DMS79 (cell line): ENCODE measurements at regions not wholly inside any gene's neighbourhood (a gene's known extent, or its start where the extent isn't known, plus 50 kb on each side); places are given as distances from the start of the nearest gene placed in this dataset.

Source experiments
- DNase-seq: peaks from one replicate; lab custom pipeline; 2025; lab: John Stamatoyannopoulos, UW

DNA sequence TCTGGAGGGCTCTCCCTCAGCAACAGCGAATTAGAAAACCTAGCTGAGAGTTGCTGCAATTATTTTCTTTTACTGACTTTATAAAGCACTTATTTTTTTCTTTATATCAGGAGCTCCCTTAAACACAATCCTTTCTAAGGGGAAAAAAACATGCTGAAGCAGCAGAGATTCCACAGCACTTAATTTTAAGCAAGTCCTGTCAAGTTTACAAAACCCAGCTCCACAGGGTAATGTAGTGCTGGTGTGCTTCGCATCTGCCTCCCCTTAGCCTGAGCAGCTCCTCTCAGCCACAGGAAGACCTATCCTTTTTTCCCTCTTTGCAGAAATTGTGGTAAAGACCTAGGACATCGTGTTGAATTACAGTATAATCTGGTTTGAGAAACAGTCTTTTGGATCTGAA is 208.1 kb upstream of the SYNDIG1 start:
- DNase-seq, result no peak

DNA sequence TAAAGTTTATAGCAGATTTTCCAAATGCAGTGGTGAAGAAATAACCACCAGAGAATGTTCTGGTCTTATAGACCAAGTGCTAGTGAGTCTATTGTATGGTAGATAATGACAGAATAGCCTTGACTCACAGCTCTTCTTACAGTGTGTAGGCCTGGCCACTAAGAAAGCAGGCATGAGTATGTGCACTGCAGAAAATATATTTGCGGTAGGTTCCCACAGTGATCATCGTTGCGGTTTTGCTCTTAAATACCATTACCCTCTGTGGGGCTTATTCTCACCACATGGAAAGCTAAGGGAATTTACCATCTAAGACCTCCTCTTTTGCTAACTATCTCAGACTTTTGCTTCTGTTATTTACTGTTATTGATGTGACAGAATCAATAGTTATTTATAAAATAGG is 212.3 kb upstream of the SYNDIG1 start:
- no peak for DNase-seq

DNA sequence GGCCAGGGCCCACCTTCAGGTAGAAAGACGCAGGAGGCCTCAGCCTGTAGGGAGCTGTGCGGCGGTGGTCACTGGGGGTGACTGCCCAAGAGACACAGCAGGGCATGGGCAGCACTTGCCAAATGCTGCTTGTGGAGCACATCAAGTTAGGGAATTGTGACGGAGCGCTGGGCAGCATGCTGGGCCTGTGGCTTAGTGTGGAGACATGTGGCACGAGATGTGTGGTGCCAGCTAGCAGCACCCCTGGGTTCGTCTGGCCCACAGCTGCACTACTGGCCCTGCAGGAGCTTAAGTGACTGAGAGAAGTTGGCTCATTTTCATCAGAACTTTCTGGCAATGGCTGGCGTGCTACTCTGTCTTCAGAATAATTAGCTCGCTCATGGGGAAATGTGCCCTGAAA is 213.1 kb upstream of the SYNDIG1 start:
- no peak for DNase-seq

DNA sequence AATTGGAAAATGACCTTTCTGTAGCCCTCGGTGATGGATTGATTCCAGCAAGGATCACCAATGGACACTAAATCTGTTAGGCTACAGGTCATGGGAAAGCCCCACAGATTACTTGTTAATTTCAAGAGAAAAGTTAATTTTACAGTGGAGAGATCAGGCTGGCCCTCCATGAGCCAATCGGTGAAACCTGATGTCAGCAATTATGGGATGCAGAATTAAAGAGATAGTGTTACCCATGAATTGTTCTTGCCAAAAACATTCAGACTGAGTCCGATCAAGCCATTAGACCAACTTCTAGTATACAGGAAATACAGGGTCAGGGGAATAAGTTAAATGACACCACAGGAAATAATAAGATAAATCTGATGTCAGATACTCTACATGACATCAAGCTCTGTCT is 214.9 kb upstream of the SYNDIG1 start:
- no peak for DNase-seq

DNA sequence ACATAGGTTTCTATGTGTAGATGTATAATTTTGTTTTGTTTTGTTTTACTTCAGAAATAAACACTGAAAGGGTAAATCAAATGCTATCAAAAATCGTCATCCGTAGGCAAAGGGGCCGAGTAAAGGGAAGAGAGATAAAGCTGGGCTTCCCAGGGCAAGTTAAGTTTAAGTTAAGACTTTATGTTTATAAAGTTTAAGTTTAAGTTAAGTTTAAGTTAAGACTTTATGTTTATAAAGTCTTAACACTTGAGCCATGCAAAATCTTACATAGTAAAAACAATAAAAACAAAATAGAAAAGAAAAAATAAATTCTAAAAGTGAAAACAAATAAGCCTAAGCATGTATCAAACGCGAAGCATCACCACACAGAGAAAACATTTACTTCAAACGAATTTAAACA is 216.1 kb upstream of the SYNDIG1 start:
- no peak for DNase-seq

DNA sequence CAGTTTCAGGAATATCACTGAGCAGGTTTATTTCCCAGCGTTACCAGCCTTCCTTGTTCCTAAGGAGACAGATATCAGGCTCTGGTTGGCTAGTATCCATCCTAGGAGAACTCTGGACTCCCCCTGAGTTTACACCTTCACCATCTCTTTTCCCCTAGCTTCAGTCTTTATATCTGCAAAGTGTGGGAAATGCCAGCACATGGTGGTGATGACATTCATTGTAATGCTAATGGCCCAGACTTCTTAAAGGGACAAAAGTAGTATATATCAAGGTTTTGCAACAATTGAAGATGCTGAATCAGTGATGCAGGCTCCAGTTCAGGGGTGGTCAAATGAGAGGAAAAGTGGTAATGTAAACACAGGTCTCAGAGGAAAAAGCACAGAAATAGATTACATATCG is 224.3 kb upstream of the SYNDIG1 start:
- DNase-seq, result no peak

DNA sequence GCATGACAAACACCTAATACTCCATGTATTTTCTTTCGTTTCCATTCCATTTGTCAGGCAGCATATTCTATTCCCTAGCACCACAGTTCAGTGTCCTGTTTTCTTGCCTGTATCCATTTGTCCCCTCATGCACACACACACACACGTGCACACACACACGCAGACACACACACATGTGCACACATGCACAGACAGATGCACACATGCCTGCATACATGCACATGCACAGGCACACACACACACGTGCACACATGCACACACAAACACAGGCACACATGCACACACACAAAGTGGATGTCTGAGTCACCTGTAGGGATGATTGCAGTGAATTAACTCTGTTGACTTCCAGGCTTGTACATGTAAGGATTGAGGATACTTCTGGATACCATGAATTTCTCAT is 226.7 kb upstream of the SYNDIG1 start:
- no peak for DNase-seq

DNA sequence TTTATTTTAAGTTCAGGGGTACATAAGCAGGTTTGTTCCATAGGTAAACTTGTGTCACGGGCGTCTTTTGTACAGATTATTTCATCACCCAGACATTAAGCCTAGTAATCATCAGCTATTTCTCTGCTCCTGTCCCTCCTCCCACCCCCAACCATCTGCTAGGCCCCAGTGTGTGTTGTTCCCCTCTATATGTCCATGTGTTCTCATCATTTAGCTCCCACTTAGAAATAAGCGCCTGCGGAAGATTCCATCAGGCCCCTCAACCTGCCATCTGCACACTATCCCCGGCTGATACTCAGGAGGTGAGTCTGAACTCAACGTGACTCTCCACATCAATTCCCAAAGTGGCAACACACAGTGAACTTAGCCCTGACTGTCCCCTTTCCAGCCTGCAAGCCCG is 228.0 kb upstream of the SYNDIG1 start:
- no peak for DNase-seq

DNA sequence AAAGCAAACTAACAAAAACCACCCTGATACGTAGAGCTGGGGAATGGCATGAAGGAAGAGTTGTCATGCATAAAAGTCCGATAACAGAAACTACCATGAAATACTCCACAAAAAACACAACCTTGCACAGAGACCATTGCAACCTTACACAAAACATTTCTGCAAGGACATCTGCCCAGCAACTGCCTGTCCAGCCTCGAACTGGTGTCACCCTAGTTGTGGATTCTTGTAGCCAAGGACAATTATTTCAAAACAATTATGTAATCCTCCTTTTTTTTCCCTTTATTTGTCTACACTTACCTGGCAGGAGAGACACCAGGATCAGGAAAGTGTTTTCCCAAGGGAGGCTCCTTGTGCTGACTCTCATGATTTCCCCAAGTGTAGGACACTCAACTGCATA is 232.5 kb upstream of the SYNDIG1 start:
- DNase-seq, result no peak

DNA sequence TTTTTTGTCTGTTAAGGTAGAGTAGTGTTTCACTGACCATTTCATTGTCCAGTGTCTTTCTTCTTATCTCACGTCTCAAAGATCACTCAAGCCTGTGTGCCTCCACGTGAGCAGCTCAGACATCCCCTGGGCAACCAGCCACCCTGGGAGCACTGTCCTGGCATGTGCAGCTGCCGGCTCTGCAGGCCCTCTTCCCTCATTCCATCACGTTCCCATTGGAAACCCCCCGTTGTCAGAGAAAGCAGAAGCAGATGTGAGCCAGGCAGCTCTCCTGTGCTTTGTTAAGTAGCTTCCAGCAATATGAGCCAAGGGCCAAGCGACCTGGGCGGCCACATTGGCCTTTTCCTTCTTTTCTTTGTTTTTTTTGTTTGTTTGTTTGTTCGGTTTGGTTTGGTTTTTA is 233.2 kb upstream of the SYNDIG1 start:
- DNase-seq, result no peak

DNA sequence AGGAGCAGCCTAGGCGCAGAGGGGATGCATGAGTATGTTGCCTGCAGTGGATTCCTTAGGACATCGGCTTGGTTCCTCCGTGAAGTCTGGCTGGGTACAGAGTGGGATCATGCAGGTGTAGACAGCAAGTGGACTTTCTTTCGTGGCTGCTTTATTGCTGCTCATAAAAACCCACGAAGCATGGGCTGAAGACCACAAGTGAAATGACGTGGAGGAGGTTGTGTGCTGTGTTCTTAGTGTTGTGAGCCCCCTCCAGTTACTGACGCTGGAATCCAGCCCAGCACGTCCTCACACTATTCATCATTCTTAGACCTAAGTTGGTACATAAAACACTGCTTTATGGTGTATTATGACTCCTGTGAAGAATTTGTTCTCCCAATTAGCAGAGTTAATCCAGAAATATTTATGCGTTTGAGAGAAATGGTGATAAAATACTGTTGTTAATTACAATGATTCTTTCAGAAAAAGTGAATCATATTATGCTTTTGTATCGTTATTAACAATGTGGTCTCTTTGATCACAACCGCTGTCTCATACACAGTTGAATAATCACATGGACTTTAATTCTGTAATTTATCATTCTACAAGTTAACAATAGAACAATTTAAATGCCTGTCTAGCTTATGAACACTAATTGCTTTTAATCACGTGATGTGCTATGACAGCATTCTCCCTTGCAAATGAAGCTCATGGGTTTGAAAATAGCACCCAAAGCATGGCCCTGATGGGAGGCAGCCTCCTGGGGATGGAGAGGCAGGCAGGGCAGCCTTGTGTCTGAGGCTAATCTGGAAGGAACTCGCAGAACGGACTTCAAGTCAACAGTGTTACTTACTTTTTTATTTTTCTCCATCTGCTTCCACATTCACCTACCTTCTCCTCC is 233.9 kb upstream of the SYNDIG1 start:
- DNase-seq, result no peak

DNA sequence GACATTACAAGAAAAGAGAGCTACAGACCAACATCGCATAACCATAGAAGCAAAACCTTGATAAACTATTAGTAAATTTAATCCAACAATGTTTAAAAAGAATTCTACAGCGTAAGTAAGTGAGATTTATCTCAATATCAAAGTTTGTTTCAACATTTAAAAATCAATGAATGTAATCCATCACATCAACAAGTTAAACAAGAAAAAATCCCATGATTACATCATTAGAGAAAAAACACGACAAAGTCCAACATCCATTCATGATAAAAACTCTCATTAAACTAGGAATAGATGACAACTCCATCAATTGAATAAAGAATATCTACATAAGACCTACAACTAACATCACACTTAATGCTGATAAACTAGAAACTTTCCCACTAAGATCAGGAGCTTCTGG is 239.0 kb upstream of the GGTLC1 start:
- no peak for DNase-seq

DNA sequence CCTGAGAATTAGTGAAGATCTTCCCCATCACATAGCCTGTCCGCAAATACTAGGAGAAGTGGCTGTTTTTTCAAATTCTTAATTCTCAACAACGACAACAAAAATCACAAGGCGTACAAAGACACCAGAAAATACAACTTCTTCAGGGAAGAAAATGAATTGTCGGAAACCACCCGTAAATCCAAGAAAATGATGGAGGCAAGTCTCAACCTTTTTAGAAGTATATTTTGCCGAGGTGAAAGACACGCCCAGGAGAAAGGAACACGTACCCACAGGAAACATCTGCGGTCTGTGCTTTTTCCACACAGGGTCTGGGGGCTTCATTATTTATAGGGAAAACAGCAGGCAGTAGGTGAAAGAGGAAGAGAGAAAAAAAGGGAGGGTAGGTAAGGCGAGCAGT is 223.9 kb upstream of the GGTLC1 start:
- DNase-seq, result no peak

DNA sequence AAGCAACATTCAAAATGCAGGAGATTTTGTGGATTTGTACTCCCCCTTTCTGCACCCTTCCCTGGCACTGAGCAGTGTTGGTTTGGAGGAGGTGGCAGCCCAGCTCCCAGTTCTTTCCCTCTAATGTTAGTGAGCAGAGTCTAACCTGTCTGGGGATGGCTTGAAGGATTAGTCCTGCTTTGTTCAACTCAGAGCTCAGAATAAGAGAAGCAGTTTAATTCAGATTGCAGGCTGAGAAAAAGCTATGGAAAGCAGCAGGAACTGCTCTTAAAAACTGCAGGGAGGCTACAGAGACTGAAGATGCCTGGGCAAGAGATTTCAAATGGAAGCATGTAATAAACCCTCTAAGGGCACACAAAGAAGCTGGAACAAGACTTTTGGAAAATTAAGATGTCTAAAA is 223.4 kb upstream of the GGTLC1 start:
- DNase-seq, result no peak

DNA sequence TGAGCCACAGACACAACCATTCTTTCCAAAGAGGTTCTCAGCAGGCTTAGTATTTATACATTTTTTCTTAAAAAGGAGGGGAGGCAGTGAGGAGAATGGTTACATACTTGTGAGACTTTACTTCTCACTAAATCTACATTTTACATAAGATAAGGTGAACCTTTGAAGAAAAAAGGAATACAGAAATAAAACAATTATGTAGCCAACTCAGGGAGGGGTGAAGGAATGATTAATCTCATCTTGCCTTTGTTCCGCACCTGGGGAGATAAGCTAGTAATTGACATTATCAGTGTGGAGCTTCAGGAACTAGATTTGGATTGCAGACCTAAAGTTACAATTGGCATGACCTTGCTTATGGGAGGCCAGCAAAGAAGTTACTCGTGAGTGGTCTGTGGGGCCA is 221.8 kb upstream of the GGTLC1 start:
- DNase-seq, result no peak

DNA sequence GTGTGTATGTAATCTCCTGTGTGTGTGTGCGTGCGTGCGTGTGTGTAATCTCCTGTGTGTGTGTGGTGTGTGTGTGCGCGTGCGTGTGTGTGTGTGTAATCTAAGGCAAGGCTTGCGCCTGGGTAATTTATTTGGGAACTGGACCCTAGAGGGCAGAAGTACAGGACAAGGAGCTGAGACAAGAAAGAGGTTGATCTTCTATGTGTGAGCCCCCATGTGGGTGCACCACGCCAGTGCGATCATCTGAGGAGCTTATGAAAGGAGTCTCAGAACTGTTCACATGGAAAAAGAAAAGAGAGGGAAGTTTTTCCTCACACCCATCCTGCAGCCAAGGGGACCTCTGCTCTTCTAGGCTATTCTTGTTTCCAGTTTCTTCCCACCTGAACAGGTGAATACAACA is 220.1 kb upstream of the GGTLC1 start:
- no peak for DNase-seq

DNA sequence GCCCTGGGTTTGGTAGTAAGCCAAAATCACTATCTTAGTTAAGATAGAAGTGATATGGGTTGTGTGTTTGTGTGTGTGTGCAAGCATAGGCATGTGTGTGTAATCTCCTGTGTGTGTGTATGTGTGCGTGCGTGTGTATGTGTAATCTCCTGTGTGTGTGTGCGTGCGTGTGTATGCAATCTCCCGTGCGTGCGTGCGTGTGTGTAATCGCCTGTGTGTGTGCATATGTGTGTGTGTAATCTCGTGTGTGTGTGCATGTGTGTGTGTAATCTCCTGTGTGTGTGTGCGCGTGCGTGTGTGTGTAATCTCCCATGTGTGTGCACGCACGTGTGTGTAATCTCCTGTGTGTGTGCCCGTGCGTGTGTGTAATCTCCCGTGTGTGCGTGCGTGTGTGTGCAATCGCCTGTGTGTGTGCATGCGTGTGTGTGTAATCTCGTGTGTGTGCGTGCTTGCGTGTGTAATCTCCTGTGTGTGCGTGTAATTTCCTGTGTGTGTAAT is 219.3 kb upstream of the GGTLC1 start:
- DNase-seq, result no peak

DNA sequence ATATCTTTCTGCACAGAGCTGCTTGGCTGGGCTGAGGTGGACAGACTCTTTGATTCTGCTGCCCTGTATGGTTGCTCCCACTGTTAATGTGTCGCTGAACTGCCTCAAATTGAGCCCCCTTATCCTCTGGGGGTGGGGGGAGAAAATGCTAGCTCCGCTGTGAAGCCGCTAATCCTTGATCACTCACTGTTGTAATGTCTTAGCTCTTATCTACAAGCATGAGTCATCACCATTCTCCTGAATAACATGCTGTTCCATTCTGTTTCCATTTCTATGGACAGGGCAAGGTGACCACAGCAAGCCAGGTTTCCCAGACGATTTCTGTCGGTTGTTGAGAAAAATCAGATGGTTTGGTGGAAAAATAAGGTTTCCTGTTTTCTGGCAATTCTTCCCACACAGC is 218.4 kb upstream of the GGTLC1 start:
- DNase-seq, result no peak

DNA sequence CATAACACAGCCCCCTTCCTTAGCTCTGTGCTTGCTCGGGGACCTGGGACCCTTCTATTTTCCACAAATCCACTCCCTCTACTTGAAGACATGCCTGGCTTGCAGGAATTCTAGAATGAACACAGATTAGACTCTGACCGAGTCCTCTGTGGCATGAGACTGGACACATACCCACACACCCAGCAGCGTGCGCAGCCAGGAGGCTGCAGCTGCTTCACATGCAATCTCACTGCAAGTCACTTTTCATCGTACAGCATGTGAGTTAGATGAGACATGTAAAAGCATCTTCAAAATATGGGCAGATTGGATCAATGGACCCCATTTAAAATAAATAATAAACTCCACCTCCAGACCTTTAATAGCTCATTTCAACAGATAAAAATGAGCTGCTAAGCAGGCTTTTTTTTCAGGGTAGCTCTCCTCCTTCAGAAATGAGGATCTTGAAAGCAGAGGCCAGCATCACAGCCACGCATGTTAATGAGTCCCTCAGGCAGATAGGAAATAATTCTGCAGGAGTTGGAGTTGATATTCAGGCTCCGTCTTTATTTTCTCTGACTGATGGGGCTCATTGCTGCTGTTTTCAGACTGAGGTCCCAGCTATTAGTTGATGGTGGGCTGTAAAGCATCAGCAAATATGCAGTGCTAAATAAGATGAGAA is 215.1 kb upstream of the GGTLC1 start:
- no peak for DNase-seq

DNA sequence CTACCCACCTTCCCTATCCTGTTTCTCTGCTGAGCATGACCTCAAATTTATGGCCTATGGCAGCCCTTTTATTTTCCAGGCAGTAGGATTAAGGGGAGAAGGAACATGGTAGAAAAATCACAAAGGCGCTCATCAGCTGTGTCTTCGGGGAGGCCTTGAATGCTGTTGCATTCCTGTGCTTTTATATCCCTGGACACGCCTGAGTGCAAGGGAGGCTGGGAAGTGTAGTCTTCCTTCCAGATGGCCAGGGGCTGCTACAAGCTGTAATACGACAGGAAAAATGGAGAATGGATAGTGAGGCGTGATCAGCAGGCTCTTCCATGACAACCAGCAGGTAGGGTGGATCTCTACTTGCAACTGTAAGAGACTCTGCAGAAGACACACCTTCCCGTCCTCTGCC is 210.9 kb upstream of the GGTLC1 start:
- no peak for DNase-seq

DNA sequence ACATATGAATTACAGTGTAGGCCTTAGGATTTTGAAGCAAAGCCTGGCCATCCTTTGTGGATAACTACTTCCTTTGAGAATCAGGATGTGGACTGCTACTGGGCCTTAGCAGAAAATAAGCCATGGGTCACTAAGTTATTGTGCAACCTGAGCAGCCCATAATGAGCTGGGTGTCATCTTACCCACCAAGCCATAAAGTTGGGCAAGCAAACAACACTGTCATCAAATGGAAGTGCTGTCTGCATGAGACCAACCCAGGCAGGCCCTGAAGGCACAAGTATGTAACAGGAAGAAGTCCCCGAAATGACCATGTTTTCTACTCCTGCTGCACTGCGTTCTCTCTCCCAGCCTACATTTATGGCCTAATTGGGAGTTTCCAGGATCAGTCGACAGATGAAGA is 205.6 kb upstream of the GGTLC1 start:
- no peak for DNase-seq

DNA sequence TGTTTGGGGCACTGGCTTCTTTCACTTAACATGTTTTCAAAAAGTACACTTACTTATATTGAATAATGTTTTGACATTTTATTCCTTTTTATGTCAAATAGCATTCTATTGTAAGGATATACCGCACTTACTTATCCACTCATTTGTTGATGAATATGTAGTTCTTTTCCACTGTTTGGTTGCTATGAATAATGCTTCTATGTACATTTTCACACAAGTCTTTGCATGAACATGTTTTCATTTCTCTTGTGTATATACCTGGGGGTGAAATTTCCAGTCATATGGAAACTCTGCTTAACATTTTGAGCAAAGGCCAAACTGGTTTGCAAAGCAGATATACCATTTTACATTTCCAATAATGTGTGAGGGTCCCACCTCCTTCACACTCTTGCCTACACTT is 202.3 kb upstream of the GGTLC1 start:
- DNase-seq, result no peak

DNA sequence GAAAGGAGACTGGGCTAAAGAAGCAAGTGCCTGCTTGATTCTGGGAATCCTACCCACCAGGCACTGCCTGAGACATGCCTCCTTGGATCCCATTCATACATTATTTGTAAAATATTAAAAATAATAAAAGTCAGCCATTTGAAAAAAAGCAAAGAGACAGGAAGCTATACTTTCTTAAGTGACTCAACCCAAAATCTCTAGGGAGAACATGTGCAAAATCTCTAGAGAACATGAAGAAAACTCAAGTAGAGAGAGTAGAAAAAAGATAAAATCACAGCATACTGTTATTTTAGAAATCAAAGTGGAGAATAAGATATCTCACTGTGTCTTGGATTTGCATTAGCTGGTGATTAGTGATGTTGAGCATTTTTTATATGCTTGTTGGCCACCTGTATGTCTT is 197.2 kb upstream of the GGTLC1 start:
- DNase-seq, result no peak

DNA sequence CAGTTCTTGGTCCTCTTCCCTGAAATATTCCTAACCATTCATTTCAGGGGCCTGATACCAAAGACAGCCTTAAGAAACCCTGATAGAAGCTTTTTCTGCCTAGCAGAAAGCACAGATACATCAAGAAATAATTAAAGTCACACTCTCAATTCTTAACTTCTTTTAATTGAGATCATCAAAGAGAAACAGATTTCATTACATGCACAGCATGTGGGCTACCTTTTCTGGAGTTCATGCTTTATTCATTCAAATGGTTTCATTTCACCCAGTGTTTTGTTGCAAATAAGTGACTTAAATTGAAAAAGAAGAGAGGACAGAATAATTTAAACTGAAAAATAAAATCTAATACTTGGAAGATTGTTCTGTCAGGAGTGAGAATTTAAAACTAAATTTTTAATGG is 192.6 kb upstream of the GGTLC1 start:
- DNase-seq, result no peak
